ENCODE measurements at regions not wholly inside any gene's neighbourhood (a gene's known extent, or its start where the extent isn't known, plus 50 kb on each side); places are given as distances from the start of the nearest gene placed in this dataset.
"Not testable (repeated sequence)": the region's sequence is repeated elsewhere in the genome, so short reads cannot be mapped to it uniquely, and the experiment has no call there.

DNA sequence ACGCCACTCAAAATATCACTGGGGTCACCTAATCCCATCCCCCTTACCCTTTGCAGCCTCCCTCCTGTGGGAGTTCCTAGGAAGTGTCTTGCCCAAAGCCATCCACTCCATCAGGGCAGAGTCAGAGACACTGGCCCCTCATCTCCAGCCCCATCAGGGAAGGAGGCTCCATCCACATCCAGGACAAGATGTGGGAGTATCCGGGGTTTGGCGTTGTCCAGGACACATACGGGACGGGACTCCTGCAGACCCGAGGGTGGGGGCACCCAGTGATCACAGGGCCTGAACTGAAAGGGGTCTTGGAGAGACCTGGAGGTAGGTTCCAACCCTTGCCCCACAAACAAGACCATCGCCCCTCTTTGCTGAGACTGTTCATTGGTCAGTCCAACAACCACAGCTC, 348.2 kb downstream of the MATN1 start:
- DNase-seq, result peak; percentile 41

DNA sequence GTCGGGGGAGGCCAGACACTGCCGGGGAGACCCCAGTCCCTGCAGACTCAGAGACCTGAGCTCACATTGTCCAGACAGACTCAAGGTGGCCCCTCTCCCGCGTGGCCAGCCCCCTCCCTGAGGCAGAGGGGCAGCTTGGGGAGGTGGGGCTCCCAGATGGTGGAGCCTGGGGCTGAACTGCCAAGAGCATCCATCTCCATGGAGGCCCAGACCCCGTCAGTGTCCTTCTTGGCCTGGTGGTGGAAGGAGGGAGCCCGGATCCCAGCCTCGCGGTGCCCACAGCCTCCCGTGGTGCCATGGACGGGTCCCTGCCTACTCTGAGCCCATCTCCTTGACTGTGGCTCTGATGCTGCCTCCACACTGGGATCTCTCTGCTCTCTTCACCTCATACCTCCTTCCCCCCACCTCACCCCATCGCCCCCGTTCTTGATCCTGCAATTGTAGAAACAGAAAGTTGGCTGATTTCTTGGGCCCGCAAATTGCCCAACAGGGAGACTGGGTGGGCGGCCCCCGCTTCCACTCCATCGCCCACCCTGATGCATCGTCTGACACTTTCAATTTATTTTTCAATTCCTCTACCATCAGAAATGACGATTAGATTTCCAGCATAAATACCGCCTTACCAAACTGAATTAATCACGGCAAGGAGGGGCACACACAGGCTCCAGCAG, 348.9 kb downstream of the MATN1 start:
- DNase-seq, result peak; percentile 23

DNA sequence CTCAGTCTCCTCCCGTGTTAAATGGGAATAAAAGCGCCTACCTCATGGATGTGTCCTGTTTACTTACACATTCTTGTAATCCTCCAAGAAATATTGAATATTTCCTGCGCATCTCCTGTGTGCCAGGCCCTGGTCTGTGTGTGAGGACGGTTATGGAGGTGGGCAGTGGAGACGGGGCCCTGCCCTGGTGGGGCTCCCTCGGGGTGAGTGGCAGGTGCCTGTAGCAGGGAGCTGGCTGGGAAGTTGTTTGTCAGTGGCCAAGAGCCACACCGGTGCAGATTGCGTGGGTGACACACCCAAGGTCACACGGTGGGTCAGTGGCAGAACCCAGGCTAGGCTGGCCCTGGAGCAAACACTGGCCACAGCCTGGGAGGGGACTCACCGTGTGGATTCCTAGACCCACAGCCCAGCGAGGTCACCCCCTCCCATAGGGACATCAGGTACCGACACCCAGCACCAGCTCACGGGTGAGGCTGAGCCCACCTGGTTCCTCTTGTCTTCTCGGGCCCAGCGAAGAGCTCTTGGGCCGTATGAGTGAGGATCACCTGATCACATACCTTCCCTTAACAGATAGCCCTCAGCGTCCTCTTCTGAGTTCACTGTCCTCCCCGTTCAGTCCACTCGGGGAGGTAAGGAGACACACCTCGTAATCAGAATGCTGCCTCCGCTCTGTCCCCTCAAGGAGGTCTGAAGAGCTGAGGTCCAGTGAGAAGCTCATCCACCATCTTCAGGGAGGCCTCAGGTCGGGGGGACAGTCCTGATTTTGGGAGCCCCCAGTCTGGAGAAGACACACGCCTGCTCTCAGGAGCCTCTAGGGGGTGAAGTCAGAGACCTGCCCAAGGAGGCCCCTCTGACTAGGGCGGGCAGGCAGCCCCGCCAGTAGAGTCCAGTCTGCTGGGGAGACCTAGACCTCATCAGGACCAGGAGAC, 349.6 kb downstream of the MATN1 start:
- DNase-seq, result peak; percentile 42

GRCh38 chr1:30372792-30373433, 350.5 kb downstream of the MATN1 start:
- DNase-seq, result peak; percentile 84

- no peak for DNase-seq
Measured at GRCh38 chr1:30371888-30372791, 351.2 kb downstream of the MATN1 start.

GRCh38 chr1:30371179-30371788, 352.1 kb downstream of the MATN1 start:
- DNase-seq, result no peak

- no peak for DNase-seq
Measured at GRCh38 chr1:30368651-30369240, 354.6 kb downstream of the MATN1 start.

DNA sequence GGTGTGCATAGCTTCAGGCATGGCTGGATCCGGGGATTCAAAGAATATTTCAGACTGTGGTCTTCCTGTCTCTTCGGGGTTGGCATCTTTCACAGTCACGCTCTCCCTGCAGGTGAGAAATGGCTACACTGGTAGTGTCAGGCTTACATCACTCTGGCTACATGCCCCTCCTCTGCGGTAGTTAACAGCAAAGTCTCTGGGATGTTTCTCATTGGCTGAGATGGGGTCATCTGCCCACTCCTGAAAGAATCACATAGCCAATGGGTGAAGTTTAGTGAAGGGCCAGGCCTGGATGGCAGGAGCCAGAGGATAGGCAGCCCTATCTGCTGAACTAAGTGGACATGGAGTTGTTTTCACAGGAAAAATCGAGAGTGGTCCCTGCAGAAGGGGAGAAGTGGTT, 356.5 kb downstream of the MATN1 start:
- no peak for DNase-seq

DNA sequence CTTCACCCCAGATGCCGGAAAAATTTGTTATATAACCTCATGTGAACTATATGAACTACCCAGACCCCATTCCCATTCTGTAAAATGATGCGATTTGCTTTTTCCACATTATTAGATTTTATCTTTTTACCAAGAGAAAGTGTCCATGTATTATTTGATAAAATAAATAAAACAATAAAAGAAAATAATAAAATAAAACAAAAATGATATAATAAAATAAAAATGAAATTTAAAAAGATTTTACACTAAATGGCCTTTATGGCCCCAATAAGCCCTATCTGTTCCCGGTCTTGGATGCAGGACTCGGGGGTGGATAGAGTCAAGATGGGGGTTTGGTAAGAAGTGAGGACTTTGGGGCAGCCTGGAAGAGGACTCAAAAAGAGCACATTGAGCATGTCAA, 357.2 kb downstream of the MATN1 start:
- no peak for DNase-seq

GRCh38 chr1:30365596-30365995, 357.8 kb downstream of the MATN1 start:
- no peak for DNase-seq

DNA sequence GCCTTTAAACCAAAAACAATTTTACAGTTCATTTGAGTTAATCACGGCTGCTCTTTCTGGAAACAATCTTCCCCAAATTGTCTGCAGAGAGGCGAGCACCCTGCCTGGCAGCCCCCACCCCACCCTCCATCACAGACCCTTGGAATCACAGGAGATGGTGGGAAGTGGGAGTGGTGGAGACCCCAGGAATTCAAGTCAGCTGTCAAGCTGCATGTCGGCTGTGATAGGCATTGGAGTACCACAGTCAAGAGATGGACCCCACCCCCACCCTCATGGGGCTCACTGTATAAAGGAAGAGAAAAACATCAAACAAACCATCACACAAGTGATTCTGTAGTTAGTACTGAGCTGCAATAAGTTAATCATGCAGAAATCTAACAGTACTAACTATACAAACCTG, 360.4 kb downstream of the MATN1 start:
- no peak for DNase-seq

- no peak for DNase-seq
Measured at GRCh38 chr1:30362603-30362990, 360.8 kb downstream of the MATN1 start.

DNA sequence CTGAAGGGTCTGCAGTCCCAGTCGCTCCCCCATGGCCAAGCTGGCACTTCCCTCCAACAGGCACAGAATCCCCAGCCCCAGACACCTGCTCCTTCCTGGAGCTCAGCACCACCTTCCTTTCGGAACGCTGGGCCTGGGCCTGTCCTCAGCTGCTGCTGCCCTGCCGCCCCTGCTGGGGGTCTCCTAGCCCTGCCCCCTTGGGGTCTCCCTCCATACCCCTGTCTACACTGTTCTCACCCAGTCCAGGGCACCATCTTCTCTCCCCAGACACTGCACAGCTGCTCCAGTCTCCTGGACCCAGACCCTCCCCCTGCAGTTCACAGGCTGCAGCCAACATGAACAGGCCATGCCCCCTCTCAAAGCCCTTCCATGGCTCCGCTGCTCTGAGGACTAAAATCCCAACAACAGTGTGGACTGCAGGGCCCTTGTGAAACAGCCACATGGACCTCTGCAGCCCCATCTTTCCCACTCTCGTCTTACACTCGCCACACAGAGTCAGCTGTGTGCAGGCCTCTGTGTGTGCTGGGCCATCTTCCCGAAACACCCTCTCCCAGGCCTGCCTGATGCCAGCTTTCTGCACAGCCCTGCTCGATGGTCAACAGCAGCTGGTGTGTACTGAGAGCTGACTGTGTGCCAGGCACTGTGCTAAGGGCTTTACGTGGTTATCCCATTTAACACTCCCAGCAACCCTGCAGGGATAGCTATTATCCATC, 361.3 kb downstream of the MATN1 start:
- DNase-seq, result not testable (repeated sequence)

- no peak for DNase-seq
Measured at GRCh38 chr1:30360753-30361152, 362.6 kb downstream of the MATN1 start.

GRCh38 chr1:30360281-30360680, 363.1 kb downstream of the MATN1 start:
- no peak for DNase-seq

- no peak for DNase-seq
Measured at GRCh38 chr1:30359539-30360220, 363.7 kb downstream of the MATN1 start.

DNA sequence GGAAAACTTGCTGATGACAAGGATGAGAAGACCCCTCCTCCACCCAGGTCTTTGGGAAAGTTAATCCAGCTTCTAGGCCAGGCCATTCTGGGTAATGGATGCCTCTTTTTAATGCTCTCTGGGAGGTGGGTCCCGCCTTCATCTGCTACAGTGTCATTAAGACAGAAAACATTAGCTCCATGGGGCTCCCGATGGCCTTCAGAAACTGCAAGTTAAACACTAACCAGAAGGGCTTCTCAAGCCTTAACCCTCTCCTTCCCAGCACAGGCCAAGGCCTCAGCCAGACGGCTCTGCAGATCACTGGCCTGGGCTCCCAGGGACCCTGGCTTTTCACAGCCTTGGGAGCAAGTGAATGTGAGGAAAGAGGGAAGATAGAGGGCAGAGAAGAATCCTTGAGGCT, 364.9 kb downstream of the MATN1 start:
- no peak for DNase-seq

- DNase-seq, result no peak
Measured at GRCh38 chr1:30356839-30357238, 366.5 kb downstream of the MATN1 start.

DNA sequence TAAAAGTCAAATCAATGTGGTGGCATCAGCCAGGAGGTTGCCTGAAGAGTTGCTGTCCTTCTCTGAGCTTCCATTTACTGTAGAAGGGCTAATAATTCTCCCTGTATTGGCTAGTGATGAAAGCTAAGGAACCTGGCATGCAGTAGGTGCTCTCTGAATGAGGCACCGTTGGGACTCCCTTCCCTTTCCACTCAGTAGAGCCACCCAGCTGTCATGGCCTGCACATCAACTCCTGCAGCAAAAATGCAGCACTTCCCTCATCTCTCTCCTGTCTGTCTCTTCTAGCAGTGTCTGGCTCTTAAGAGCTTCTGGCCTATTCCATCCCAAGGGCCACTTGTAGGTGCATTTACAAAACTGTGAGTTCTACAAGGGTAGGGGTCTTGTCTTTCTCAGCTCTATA, 369.0 kb downstream of the MATN1 start:
- no peak for DNase-seq

DNA sequence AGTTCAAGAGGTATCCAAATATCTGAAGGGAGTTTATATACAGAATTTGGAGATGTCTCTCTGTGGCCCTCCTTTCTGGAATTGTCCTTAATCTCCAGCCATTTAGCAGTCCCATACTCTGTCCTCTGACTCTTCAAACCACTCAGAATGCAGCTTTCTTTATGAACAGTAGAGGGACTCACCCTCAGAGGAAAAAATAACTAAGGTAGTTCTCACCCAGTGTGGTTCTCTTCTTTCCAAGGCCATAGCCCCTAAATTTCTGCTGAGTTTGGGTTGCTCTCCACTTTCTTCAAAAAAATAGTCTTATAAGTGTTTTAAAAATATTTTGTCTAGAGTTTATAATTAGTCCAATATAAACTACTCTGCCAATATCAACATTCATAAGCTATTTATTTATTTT, 369.7 kb downstream of the MATN1 start:
- DNase-seq, result no peak

GRCh38 chr1:30348147-30348546, 375.2 kb downstream of the MATN1 start:
- no peak for DNase-seq

Measured in islet precursor cell (in vitro differentiated cells).